ENCODE measurements at regions not wholly inside any gene's neighbourhood (a gene's known extent, or its start where the extent isn't known, plus 50 kb on each side); places are given as distances from the start of the nearest gene placed in this dataset.

GRCh38 chr12:115232455-115233156, 548.6 kb upstream of the TBX3 start:
- Histone ChIP-seq H3K27me3 (ENCODE audit: control insufficient read depth in 1 of 2, insufficient read depth in 2 of 2, low read length in 1 of 2) (peaks cover 0 to 3% of the 10 kb centered on the region in 2 donors), H3K9me3 (ENCODE audit: control insufficient read depth, low read length) (no peaks in the 10 kb centered on the region), H3K27ac (ENCODE audit: low read depth in 1 of 2, low read length in 2 of 2) (no peak overlapping the region), H3K4me3 (ENCODE audit: low read length in 2 of 2) (no peak overlapping the region), H3K4me1 (ENCODE audit: control insufficient read depth in 1 of 2, insufficient read depth in 2 of 2, low read length in 2 of 2) (no peaks in the 10 kb centered on the region), H3K36me3 (ENCODE audit: control insufficient read depth in 1 of 2, insufficient read depth in 2 of 2, low read length in 1 of 2) (no peaks in the 10 kb centered on the region)
- DNase-seq (no peak), ATAC-seq (ENCODE audit: low FRiP score) (no peak)
- WGBS, 2 donors: 95 to 96% methylated on average over 7 of the region's 7 CpGs
- intact Hi-C loops (cut with DNase I): no loop called here

GRCh38 chr12:115230606-115231005, 546.6 kb upstream of the TBX3 start:
- Histone ChIP-seq H3K27me3 (ENCODE audit: control insufficient read depth in 1 of 2, insufficient read depth in 2 of 2, low read length in 1 of 2) (peaks cover 0 to 3% of the 10 kb centered on the region in 2 donors), H3K27ac (ENCODE audit: low read depth in 1 of 2, low read length in 2 of 2) (no peak overlapping the region), H3K4me3 (ENCODE audit: low read length in 2 of 2) (no peak overlapping the region), H3K4me1 (ENCODE audit: control insufficient read depth in 1 of 2, insufficient read depth in 2 of 2, low read length in 2 of 2) (no peaks in the 10 kb centered on the region), H3K36me3 (ENCODE audit: control insufficient read depth in 1 of 2, insufficient read depth in 2 of 2, low read length in 1 of 2) (no peaks in the 10 kb centered on the region), H3K9me3 (ENCODE audit: control insufficient read depth, low read length) (no peaks in the 10 kb centered on the region)
- ATAC-seq (ENCODE audit: low FRiP score) (no peak), DNase-seq (no peak)
- intact Hi-C loops (cut with DNase I): no loop called here
- WGBS, 2 donors: 44 to 48% methylated on average over 6 of the region's 6 CpGs

DNA sequence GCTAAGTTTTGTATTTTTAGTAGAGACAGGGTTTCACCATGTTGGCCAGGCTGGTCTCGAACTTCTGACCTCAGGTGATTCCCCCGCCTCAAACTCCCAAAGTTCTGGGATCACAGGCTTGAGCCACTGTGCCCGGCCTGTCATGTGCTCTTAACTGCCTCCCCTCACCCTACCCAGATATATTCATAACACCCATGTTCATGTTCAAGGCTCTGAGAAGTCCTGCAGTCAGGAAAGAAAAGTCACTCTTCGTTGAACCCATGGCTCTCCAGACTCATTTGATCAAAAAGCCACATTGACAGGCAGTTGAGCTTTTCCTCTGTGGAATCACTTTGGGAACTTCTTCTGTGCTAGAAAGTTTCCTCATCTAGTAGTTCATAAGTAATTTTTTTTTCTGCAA, 545.5 kb upstream of the TBX3 start:
- no peak for ATAC-seq (ENCODE audit: low FRiP score)
- intact Hi-C loops (cut with DNase I): no loop called here
- Histone ChIP-seq H3K27me3 (ENCODE audit: control insufficient read depth in 1 of 2, insufficient read depth in 2 of 2, low read length in 1 of 2) (peaks cover 0 to 3% of the 10 kb centered on the region in 2 donors), H3K27ac (ENCODE audit: low read depth in 1 of 2, low read length in 2 of 2) (no peak overlapping the region), H3K9me3 (ENCODE audit: control insufficient read depth, low read length) (no peaks in the 10 kb centered on the region), H3K4me1 (ENCODE audit: control insufficient read depth in 1 of 2, insufficient read depth in 2 of 2, low read length in 2 of 2) (no peaks in the 10 kb centered on the region), H3K4me3 (ENCODE audit: low read length in 2 of 2) (no peak overlapping the region), H3K36me3 (ENCODE audit: control insufficient read depth in 1 of 2, insufficient read depth in 2 of 2, low read length in 1 of 2) (no peaks in the 10 kb centered on the region)
- no peak for DNase-seq
- 97 to 99% methylated on average over 4 of the region's 4 CpGs for WGBS, 2 donors

- WGBS, 2 donors: 95 to 97% methylated on average over 4 of the region's 4 CpGs
- no peak overlapping the region for H3K4me3 ChIP-seq (ENCODE audit: low read length in 2 of 2)
- no peak for DNase-seq
These were observed 544.5 kb upstream of the TBX3 start for GRCh38 chr12:115228434-115228833.

GRCh38 chr12:115227137-115227615, 543.2 kb upstream of the TBX3 start:
- WGBS, 2 donors: 46% methylated on average over 4 of the region's 4 CpGs
- Histone ChIP-seq H3K4me3 (ENCODE audit: low read length in 2 of 2) (no peak overlapping the region), H3K27ac (ENCODE audit: low read depth in 1 of 2, low read length in 2 of 2) (no peak overlapping the region), H3K9me3 (ENCODE audit: control insufficient read depth, low read length) (no peaks in the 10 kb centered on the region), H3K36me3 (ENCODE audit: control insufficient read depth in 1 of 2, insufficient read depth in 2 of 2, low read length in 1 of 2) (no peaks in the 10 kb centered on the region), H3K4me1 (ENCODE audit: control insufficient read depth in 1 of 2, insufficient read depth in 2 of 2, low read length in 2 of 2) (no peaks in the 10 kb centered on the region), H3K27me3 (ENCODE audit: control insufficient read depth in 1 of 2, insufficient read depth in 2 of 2, low read length in 1 of 2) (no peaks in the 10 kb centered on the region)
- intact Hi-C loops (cut with DNase I): no loop called here
- DNase-seq (no peak), ATAC-seq (ENCODE audit: low FRiP score) (no peak)

More at GRCh38 chr12:115228434-115228833, 544.5 kb upstream of the TBX3 start:
- intact Hi-C loops (cut with DNase I): no loop called here
- no peaks in the 10 kb centered on the region for H3K27me3 ChIP-seq (ENCODE audit: control insufficient read depth in 1 of 2, insufficient read depth in 2 of 2, low read length in 1 of 2)
- H3K4me1 ChIP-seq (ENCODE audit: control insufficient read depth in 1 of 2, insufficient read depth in 2 of 2, low read length in 2 of 2): no peaks in the 10 kb centered on the region
- no peak overlapping the region for H3K27ac ChIP-seq (ENCODE audit: low read depth in 1 of 2, low read length in 2 of 2)
- ATAC-seq (ENCODE audit: low FRiP score): no peak
- no peaks in the 10 kb centered on the region for H3K36me3 ChIP-seq (ENCODE audit: control insufficient read depth in 1 of 2, insufficient read depth in 2 of 2, low read length in 1 of 2)
- H3K9me3 ChIP-seq (ENCODE audit: control insufficient read depth, low read length): no peaks in the 10 kb centered on the region

DNA sequence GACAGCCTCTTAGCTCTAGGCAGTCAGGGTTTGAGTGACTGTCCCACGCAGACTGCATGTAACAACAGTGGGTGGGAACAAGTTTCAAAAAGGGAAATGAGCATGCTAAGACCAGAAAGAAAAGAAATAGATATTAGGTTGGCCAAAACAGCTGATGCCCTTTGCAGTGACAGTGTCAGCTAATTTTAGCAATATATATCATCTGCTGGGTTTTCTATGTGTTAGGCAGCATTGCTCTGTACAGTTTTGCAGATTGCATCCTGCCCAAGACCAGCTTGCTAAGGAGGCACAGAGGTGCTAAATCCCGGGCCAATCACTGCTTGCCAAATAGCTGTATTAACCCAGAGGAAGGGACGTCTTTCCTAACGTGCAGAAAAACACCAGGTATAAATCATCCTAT, 541.9 kb upstream of the TBX3 start:
- H3K36me3 ChIP-seq (ENCODE audit: control insufficient read depth in 1 of 2, insufficient read depth in 2 of 2, low read length in 1 of 2): no peaks in the 10 kb centered on the region
- WGBS, 2 donors: 63 to 65% methylated on average over 4 of the region's 4 CpGs
- H3K4me1 ChIP-seq (ENCODE audit: control insufficient read depth in 1 of 2, insufficient read depth in 2 of 2, low read length in 2 of 2): no peaks in the 10 kb centered on the region
- H3K27ac ChIP-seq (ENCODE audit: low read depth in 1 of 2, low read length in 2 of 2): no peak overlapping the region
- intact Hi-C loops (cut with DNase I): no loop called here
- no peaks in the 10 kb centered on the region for H3K9me3 ChIP-seq (ENCODE audit: control insufficient read depth, low read length)
- H3K27me3 ChIP-seq (ENCODE audit: control insufficient read depth in 1 of 2, insufficient read depth in 2 of 2, low read length in 1 of 2): no peaks in the 10 kb centered on the region
- DNase-seq (no peak), ATAC-seq (ENCODE audit: low FRiP score) (no peak)
- no peak overlapping the region for H3K4me3 ChIP-seq (ENCODE audit: low read length in 2 of 2)

GRCh38 chr12:115223991-115224390, 540.0 kb upstream of the TBX3 start:
- Histone ChIP-seq H3K4me3 (ENCODE audit: low read length in 2 of 2) (no peak overlapping the region), H3K9me3 (ENCODE audit: control insufficient read depth, low read length) (no peaks in the 10 kb centered on the region), H3K27ac (ENCODE audit: low read depth in 1 of 2, low read length in 2 of 2) (no peak overlapping the region), H3K27me3 (ENCODE audit: control insufficient read depth in 1 of 2, insufficient read depth in 2 of 2, low read length in 1 of 2) (no peaks in the 10 kb centered on the region), H3K36me3 (ENCODE audit: control insufficient read depth in 1 of 2, insufficient read depth in 2 of 2, low read length in 1 of 2) (no peaks in the 10 kb centered on the region), H3K4me1 (ENCODE audit: control insufficient read depth in 1 of 2, insufficient read depth in 2 of 2, low read length in 2 of 2) (no peaks in the 10 kb centered on the region)
- intact Hi-C loops (cut with DNase I): no loop called here
- ATAC-seq (ENCODE audit: low FRiP score) (no peak), DNase-seq (no peak)
- 87% methylated on average over 4 of the region's 4 CpGs for WGBS, 2 donors

DNA sequence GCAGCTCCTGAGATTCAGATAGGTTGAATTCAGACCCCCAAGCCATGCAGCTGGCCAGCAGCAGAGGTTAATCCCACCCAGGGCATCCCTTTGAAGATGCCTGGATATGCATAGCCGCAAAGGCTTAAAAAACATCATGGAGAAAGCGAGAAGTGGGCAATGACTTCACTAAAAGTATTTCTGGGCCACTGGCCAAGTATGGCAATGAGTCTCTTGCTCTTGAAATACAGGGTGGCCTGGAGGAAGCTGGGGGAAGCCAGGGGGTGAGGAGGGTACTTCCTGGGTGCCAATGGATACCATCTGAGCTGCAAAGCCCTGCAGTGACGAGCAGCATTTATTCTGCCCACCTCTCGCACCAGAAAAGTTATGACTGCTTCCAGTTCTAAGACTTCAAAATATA, 539.3 kb upstream of the TBX3 start:
- H3K36me3 ChIP-seq (ENCODE audit: control insufficient read depth in 1 of 2, insufficient read depth in 2 of 2, low read length in 1 of 2): no peaks in the 10 kb centered on the region
- H3K9me3 ChIP-seq (ENCODE audit: control insufficient read depth, low read length): no peaks in the 10 kb centered on the region
- H3K27ac ChIP-seq (ENCODE audit: low read depth in 1 of 2, low read length in 2 of 2): no peak overlapping the region
- no peak overlapping the region for H3K4me3 ChIP-seq (ENCODE audit: low read length in 2 of 2)
- no peaks in the 10 kb centered on the region for H3K27me3 ChIP-seq (ENCODE audit: control insufficient read depth in 1 of 2, insufficient read depth in 2 of 2, low read length in 1 of 2)
- no peak for DNase-seq
- H3K4me1 ChIP-seq (ENCODE audit: control insufficient read depth in 1 of 2, insufficient read depth in 2 of 2, low read length in 2 of 2): no peaks in the 10 kb centered on the region
- ATAC-seq (ENCODE audit: low FRiP score): no peak
- intact Hi-C loops (cut with DNase I): no loop called here
- WGBS, 2 donors: 38 to 41% methylated on average over 4 of the region's 4 CpGs

- DNase-seq: no peak
- H3K4me1 ChIP-seq (ENCODE audit: control insufficient read depth in 1 of 2, insufficient read depth in 2 of 2, low read length in 2 of 2): no peaks in the 10 kb centered on the region
- H3K27me3 ChIP-seq (ENCODE audit: control insufficient read depth in 1 of 2, insufficient read depth in 2 of 2, low read length in 1 of 2): no peaks in the 10 kb centered on the region
- H3K4me3 ChIP-seq (ENCODE audit: low read length in 2 of 2): no peak overlapping the region
- no peak overlapping the region for H3K27ac ChIP-seq (ENCODE audit: low read depth in 1 of 2, low read length in 2 of 2)
- intact Hi-C loops (cut with DNase I): no loop called here
- H3K36me3 ChIP-seq (ENCODE audit: control insufficient read depth in 1 of 2, insufficient read depth in 2 of 2, low read length in 1 of 2): no peaks in the 10 kb centered on the region
- no peak for ATAC-seq (ENCODE audit: low FRiP score)
- 96 to 97% methylated on average over 6 of the region's 6 CpGs for WGBS, 2 donors
- H3K9me3 ChIP-seq (ENCODE audit: control insufficient read depth, low read length): no peaks in the 10 kb centered on the region
These were observed 538.2 kb upstream of the TBX3 start for GRCh38 chr12:115222220-115222619.

Measured in aorta (tissue), 5 donors.